ENCODE measurements at regions not wholly inside any gene's neighbourhood (a gene's known extent, or its start where the extent isn't known, plus 50 kb on each side); places are given as distances from the start of the nearest gene placed in this dataset.

GRCh38 chr6:43962458-43962857 lies 164.8 kb downstream of the MRPL14 start (continued):
- TF ChIP-seq AFF1 (IDR thresholded peaks at IDR 0.05; ENCODE audit: low read depth in 1 of 2, partially characterized antibody in 2 of 2), result peak in 1 of 2 experiments; percentile 51
- TF ChIP-seq SMARCA4 (IDR thresholded peaks at IDR 0.05), result 0 out of 2 replicates have a peak, but pooled peaks have one; percentile 13
- 0 out of 2 replicates have a peak, but pooled peaks have one; percentile 9 for TF ChIP-seq NR2C1 (IDR thresholded peaks at IDR 0.05)
- peak; percentile 34; the same call in 1 of the 2 replicates for TF ChIP-seq NR2C1 (tag; IDR thresholded peaks at IDR 0.05)
- TF ChIP-seq CBX2 (IDR thresholded peaks at IDR 0.05; ENCODE audit: insufficient read depth, low read length, poor library complexity, severe bottlenecking), result no peak
- peak; percentile 47; the same call in 1 of the 2 replicates for TF ChIP-seq BHLHE40 (IDR thresholded peaks at IDR 0.05; ENCODE audit: low read length)
- peak; percentile 43; the same call in 1 of the 2 replicates for TF ChIP-seq GTF2E2 (tag; IDR thresholded peaks at IDR 0.05)
- TF ChIP-seq KAT8 (IDR thresholded peaks at IDR 0.05; ENCODE audit: low read depth), result no peak
- peak; percentile 20; the same call in 1 of the 2 replicates for TF ChIP-seq MECOM (CRISPR knock-in tag; IDR thresholded peaks at IDR 0.05)
- TF ChIP-seq ZNF609 (CRISPR knock-in tag; IDR thresholded peaks at IDR 0.05; ENCODE audit: borderline replicate concordance), result no peak
- peak; percentile 54; the same call in 1 of the 2 replicates for TF ChIP-seq DMBX1 (CRISPR knock-in tag; IDR thresholded peaks at IDR 0.05; ENCODE audit: borderline replicate concordance)
- TF ChIP-seq SRSF3 (IDR thresholded peaks at IDR 0.05; ENCODE audit: insufficient read depth, low read length), result no peak
- TF ChIP-seq HMGN3 (IDR thresholded peaks at IDR 0.05; ENCODE audit: borderline replicate concordance, extremely low read depth, insufficient read length, low read depth, low read length), result no peak
- no peak; the same call in none of the 2 replicates for TF ChIP-seq CBFA2T2 (conservative IDR thresholded peaks at IDR 0.05)
- TF ChIP-seq NKRF (IDR thresholded peaks at IDR 0.05; ENCODE audit: borderline replicate concordance), result peak; percentile 16; the same call in 1 of the 2 replicates
- TF ChIP-seq TFE3 (CRISPR knock-in tag; IDR thresholded peaks at IDR 0.05), result peak; percentile 94

Measured in K562 (cell line).